HEK293 (cell line): ENCODE measurements at regions not wholly inside any gene's neighbourhood (a gene's known extent, or its start where the extent isn't known, plus 50 kb on each side); places are given as distances from the start of the nearest gene placed in this dataset.

Experiments used
- CTCF ChIA-PET: fragments of 350-600 bp; formaldehyde crosslinking; extraction: SDS; loops from one replicate; lab custom pipeline; 2021; ENCODE audit warnings: antibody characterized with exemption; lab: Yijun Ruan, JAX
- POLR2A ChIA-PET: fragments of 300-600 bp; formaldehyde crosslinking; extraction: SDS; loops from one replicate; lab custom pipeline; 2020; ENCODE audit warnings: antibody characterized with exemption, inconsistent platforms; lab: Yijun Ruan, JAX
- H3K27ac ChIP-seq: fragments of 200-500 bp; sonication (Bioruptor generic); 2 replicates; pipeline ENCODE4 v1.5.1; 2014; ENCODE audit warnings: low read depth, low read length, control low read depth, inconsistent platforms; ENCODE audit errors: extremely low read depth
- H3K36me3 ChIP-seq, 2 experiments: fragments of 200-500 bp in 1 of 2; sonication (Bioruptor generic) in 1 of 2; 1 replicate in 1 of 2; 2 replicates in 1 of 2; pipeline ENCODE4 v1.5.1; 2014 to 2017; ENCODE audit warnings: inconsistent platforms in 2 of 2, low read length in 2 of 2; ENCODE audit not compliant: control insufficient read depth in 2 of 2, insufficient read depth in 1 of 2
- H3K4me1 ChIP-seq: fragments of 200-500 bp; sonication (Bioruptor generic); 2 replicates; pipeline ENCODE4 v1.5.1; 2014; ENCODE audit warnings: mild to moderate bottlenecking, low read length, inconsistent platforms; ENCODE audit not compliant: control insufficient read depth, insufficient read depth
- H3K4me3 ChIP-seq: 2 replicates; pipeline ENCODE4 v1.5.1; 2011; ENCODE audit warnings: low read depth, mild to moderate bottlenecking, control low read depth, low read length, moderate library complexity
- H3K9me3 ChIP-seq: fragments of 200-500 bp; sonication (Bioruptor generic); 2 replicates; pipeline ENCODE4 v1.5.1; 2014; ENCODE audit warnings: low read depth, low read length, inconsistent platforms; ENCODE audit not compliant: control insufficient read depth, insufficient read depth
- FEZF1 ChIP-seq: fragments of 450-650 bp; formaldehyde crosslinking; IDR thresholded peaks from 2 replicates; pipeline ENCODE4 v1.5.1; 2016; ENCODE audit warnings: missing biosample characterization, missing genetic modification characterization
- KLF7 ChIP-seq: fragments of 450-650 bp; formaldehyde crosslinking; IDR thresholded peaks from 2 replicates; pipeline ENCODE4 v1.5.1; 2016; ENCODE audit warnings: missing biosample characterization, missing genetic modification characterization, borderline replicate concordance
- MZF1 ChIP-seq: fragments of 450-650 bp; formaldehyde crosslinking; IDR thresholded peaks from 2 replicates; pipeline ENCODE4 v1.5.1; 2017; ENCODE audit warnings: missing biosample characterization, missing genetic modification characterization, borderline replicate concordance
- REST ChIP-seq: fragments of 450-650 bp; formaldehyde crosslinking; IDR thresholded peaks from 2 replicates; pipeline ENCODE4 v1.5.1; 2016; ENCODE audit warnings: missing biosample characterization, missing genetic modification characterization
- ZBTB8A ChIP-seq: fragments of 450-650 bp; formaldehyde crosslinking; IDR thresholded peaks from 2 replicates; pipeline ENCODE4 v1.5.1; 2016; ENCODE audit warnings: missing biosample characterization, missing genetic modification characterization
- ZIC2 ChIP-seq: fragments of 450-650 bp; formaldehyde crosslinking; IDR thresholded peaks from 2 replicates; pipeline ENCODE4 v1.5.1; 2016; ENCODE audit warnings: missing biosample characterization, missing genetic modification characterization
- ZNF148 ChIP-seq: fragments of 450-650 bp; formaldehyde crosslinking; IDR thresholded peaks from 2 replicates; pipeline ENCODE4 v1.5.0; 2017; ENCODE audit warnings: missing biosample characterization, missing genetic modification characterization, borderline replicate concordance
- ZNF449 ChIP-seq: fragments of 450-650 bp; formaldehyde crosslinking; IDR thresholded peaks from 2 replicates; pipeline ENCODE4 v1.5.1; 2017; ENCODE audit warnings: missing biosample characterization, mild to moderate bottlenecking, missing genetic modification characterization, moderate library complexity
- ZNF501 ChIP-seq: fragments of 450-650 bp; formaldehyde crosslinking; IDR thresholded peaks from 2 replicates; pipeline ENCODE4 v1.5.1; 2016; ENCODE audit warnings: missing biosample characterization, missing genetic modification characterization
- ZNF514 ChIP-seq: fragments of 450-650 bp; formaldehyde crosslinking; IDR thresholded peaks from 2 replicates; pipeline ENCODE4 v1.5.1; 2016; ENCODE audit warnings: missing biosample characterization, missing genetic modification characterization
- ZNF701 ChIP-seq: fragments of 450-650 bp; formaldehyde crosslinking; IDR thresholded peaks from 2 replicates; pipeline ENCODE4 v1.5.1; 2016; ENCODE audit warnings: missing biosample characterization, missing genetic modification characterization
- ZNF704 ChIP-seq: fragments of 450-650 bp; formaldehyde crosslinking; IDR thresholded peaks from 2 replicates; pipeline ENCODE4 v1.5.1; 2016; ENCODE audit warnings: missing biosample characterization, missing genetic modification characterization
- ZNF843 ChIP-seq: fragments of 450-650 bp; formaldehyde crosslinking; IDR thresholded peaks from 2 replicates; pipeline ENCODE4 v1.5.1; 2016; ENCODE audit warnings: missing biosample characterization, missing genetic modification characterization
- ZXDB ChIP-seq: fragments of 450-650 bp; formaldehyde crosslinking; IDR thresholded peaks from 2 replicates; pipeline ENCODE4 v1.5.1; 2016; ENCODE audit warnings: missing biosample characterization, missing genetic modification characterization

GRCh38 chr13:26456650-26457049 is 100.8 kb upstream of the WASF3 start:
- H3K9me3 ChIP-seq = no peaks in the 10 kb centered on the region
- POLR2A ChIA-PET = no interaction called here
- TF ChIP-seq ZNF501 (no peak), MZF1 (tag by site-specific recombination) (no peak), KLF7 (no peak), ZNF514 (no peak), REST (tag by site-specific recombination) (peak; percentile 67; the same call in 1 of the 2 replicates), ZNF843 (tag by site-specific recombination) (no peak)
- TF ChIP-seq, all 188 proteins: peak for 1
- CTCF ChIA-PET = interaction anchor here (0.6 to 1.2 kb wide), 3 partner anchors 207 to 880 kb away, joined by 3 to 9 read pairs (median 6); no protein-coding TSS in a partner anchor
- no peaks in the 10 kb centered on the region for H3K4me1 ChIP-seq
- no peak overlapping the region for H3K27ac ChIP-seq
- no peaks in the 10 kb centered on the region for H3K36me3 ChIP-seq
- no peak overlapping the region for H3K4me3 ChIP-seq

- CTCF ChIA-PET = interaction anchor here (0.6 to 1.2 kb wide), 2 partner anchors 207 to 272 kb away, joined by 3 to 6 read pairs; no protein-coding TSS in a partner anchor
- Histone ChIP-seq H3K36me3 (no peaks in the 10 kb centered on the region), H3K27ac (no peak overlapping the region), H3K4me3 (no peak overlapping the region), H3K9me3 (no peaks in the 10 kb centered on the region), H3K4me1 (no peaks in the 10 kb centered on the region)
- no peak for TF ChIP-seq ZNF701 (tag by site-specific recombination)
- no peak for TF ChIP-seq FEZF1 (tag by site-specific recombination)
- TF ChIP-seq ZNF704 = no peak
- no peak for TF ChIP-seq ZNF148 (tag by site-specific recombination)
- no peak for TF ChIP-seq ZIC2 (tag by site-specific recombination)
- no peak for TF ChIP-seq ZXDB (tag by site-specific recombination)
- TF ChIP-seq ZBTB8A (tag by site-specific recombination) = no peak
- no peak for TF ChIP-seq ZNF449
- POLR2A ChIA-PET = no interaction called here
Observed at GRCh38 chr13:26457212-26457611, 100.3 kb upstream of the WASF3 start.
